Fibroblast of the aortic adventitia (primary cell): ENCODE measurements at regions not wholly inside any gene's neighbourhood (a gene's known extent, or its start where the extent isn't known, plus 50 kb on each side); places are given as distances from the start of the nearest gene placed in this dataset.
A peak's percentile ranks its signal among the peaks of the same experiment; 100 is the strongest.

Source experiments
- DNase-seq: peaks from one replicate; pipeline ENCODE4 v3.0.0-alpha.2; 2010; ENCODE audit warnings: low read depth
- H3K4me3 ChIP-seq: 2 replicates; pipeline ENCODE4 v1.5.1; 2011; ENCODE audit warnings: low read depth, mild to moderate bottlenecking, control low read depth, low read length, moderate library complexity
- TF ChIP-seq, protein P1 (sequence below): IDR thresholded peaks from 2 replicates; pipeline ENCODE4 v1.5.1; 2011; ENCODE audit warnings: mild to moderate bottlenecking, low read length, control low read depth, inconsistent platforms; ENCODE audit not compliant: insufficient read depth

DNA sequence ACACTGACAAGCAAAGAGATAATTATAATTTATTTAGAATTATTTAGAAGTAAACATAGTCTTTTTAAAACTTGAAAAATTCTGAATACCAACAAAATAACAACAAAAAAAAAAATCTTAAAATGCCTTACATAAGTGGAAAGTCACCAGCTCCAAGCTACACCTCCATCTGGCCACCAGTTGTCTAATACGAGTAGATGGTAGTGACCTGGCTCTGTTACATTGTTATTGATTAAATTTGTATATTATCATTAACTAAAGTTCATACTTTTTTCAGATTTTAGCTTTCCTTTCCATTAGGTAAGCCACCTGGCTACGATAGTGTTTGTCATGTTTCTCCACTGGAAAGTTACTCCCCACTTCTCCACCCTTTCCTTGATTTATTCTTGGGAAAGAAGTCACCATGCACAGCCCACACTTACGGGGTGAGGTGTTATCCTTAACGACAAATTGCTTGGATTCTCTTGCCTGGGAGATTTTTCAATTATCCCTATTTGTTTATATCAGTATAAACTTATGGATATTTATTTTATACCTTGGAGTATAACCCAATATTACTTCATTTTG is 464.5 kb upstream of the CHAC2 start:
- DNase-seq = no peak
- no peak overlapping the region for H3K4me3 ChIP-seq
- TF ChIP-seq, protein P1, sequence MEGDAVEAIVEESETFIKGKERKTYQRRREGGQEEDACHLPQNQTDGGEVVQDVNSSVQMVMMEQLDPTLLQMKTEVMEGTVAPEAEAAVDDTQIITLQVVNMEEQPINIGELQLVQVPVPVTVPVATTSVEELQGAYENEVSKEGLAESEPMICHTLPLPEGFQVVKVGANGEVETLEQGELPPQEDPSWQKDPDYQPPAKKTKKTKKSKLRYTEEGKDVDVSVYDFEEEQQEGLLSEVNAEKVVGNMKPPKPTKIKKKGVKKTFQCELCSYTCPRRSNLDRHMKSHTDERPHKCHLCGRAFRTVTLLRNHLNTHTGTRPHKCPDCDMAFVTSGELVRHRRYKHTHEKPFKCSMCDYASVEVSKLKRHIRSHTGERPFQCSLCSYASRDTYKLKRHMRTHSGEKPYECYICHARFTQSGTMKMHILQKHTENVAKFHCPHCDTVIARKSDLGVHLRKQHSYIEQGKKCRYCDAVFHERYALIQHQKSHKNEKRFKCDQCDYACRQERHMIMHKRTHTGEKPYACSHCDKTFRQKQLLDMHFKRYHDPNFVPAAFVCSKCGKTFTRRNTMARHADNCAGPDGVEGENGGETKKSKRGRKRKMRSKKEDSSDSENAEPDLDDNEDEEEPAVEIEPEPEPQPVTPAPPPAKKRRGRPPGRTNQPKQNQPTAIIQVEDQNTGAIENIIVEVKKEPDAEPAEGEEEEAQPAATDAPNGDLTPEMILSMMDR = no peak

GRCh38 chr2:53302455-53302854 is 465.1 kb upstream of the CHAC2 start:
- no peak overlapping the region for H3K4me3 ChIP-seq
- TF ChIP-seq, protein P1 = no peak
- DNase-seq = no peak

- H3K4me3 ChIP-seq = no peak overlapping the region
- no peak for DNase-seq
- TF ChIP-seq, protein P1 = no peak
Observed at GRCh38 chr2:53289309-53290006, 478.1 kb upstream of the CHAC2 start.

DNA sequence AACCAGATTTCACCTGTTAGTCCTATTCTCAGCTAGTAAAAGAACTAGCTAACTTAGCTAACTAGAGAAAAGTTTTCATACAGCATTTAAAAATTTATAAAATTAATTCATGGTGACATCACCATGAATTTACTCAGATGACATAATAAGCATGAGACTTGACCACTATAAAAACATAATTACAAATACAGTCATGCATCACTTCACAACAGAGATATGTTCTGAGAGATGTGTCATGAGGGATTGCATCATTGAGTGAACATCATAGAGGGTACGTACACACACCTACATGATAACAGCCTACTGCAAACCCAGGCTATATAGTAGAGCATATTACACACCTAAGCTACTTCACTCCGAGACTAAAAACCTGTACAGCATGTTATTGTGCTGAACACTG is 481.3 kb upstream of the CHAC2 start:
- no peak overlapping the region for H3K4me3 ChIP-seq
- DNase-seq = no peak
- TF ChIP-seq, protein P1 = no peak

DNA sequence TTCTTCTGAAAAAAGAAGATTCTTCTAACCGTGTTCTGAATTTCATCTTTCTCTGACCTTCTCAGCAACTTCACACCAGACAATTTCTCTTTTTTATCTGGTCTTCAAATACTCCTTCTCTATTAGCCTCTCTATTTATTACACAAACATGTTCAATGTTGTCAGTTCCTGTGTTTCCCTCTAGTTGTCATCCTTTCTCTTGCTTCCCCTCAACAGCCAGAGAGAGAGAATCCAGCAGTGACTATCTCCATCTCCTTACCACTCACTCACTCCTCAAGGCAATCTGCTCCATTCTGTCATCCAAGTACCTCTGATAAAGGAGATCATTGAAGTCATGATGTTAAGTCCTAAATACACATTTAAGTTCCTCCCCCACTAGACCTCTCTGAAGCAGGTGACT is 491.9 kb upstream of the CHAC2 start:
- TF ChIP-seq, protein P1 = peak; percentile 2
- H3K4me3 ChIP-seq = no peak overlapping the region
- DNase-seq = no peak

GRCh38 chr2:53268626-53269025 is 499.0 kb upstream of the CHAC2 start:
- TF ChIP-seq, protein P1 = no peak
- H3K4me3 ChIP-seq = no peak overlapping the region

More at GRCh38 chr2:53268626-53269025, 499.0 kb upstream of the CHAC2 start:
- no peak for DNase-seq
